CD4-positive, alpha-beta T cell (primary cell): ENCODE measurements at regions not wholly inside any gene's neighbourhood (a gene's known extent, or its start where the extent isn't known, plus 50 kb on each side); places are given as distances from the start of the nearest gene placed in this dataset.

Source experiments
- ATAC-seq: fragments of 200-7000 bp; cut with Tn5 transposase; one replicate; pipeline ENCODE4 v1.10.0; 2022; ENCODE audit warnings: mild to moderate bottlenecking; ENCODE audit not compliant: poor library complexity
- CTCF ChIA-PET: fragments of 350-600 bp; sonication (Branson Sonifier 250); formaldehyde crosslinking; loops from one replicate; lab custom pipeline; 2021; ENCODE audit warnings: antibody characterized with exemption, inconsistent platforms; lab: Charles Lee
- POLR2A ChIA-PET: fragments of 350-600 bp; sonication (Branson Sonifier 250); formaldehyde crosslinking; loops from one replicate; lab custom pipeline; 2021; ENCODE audit warnings: antibody characterized with exemption, inconsistent platforms; lab: Charles Lee
- DNase-seq, 14 experiments: peaks; one replicate each; pipeline ENCODE4 v3.0.0-alpha.2; 2013 to 2020; ENCODE audit warnings: mixed read lengths in 2 of 14
- H3K27ac ChIP-seq, 2 donors: one replicate each; pipeline versions ENCODE4 v1.5.1 to v1.7.0; 2013; ENCODE audit warnings: low read length in 2 of 2, low read depth in 1 of 2, mild to moderate bottlenecking in 1 of 2
- H3K27me3 ChIP-seq, 2 experiments: 1 replicate in 1 of 2; 2 replicates in 1 of 2; pipeline versions ENCODE4 v1.6.1 to v1.7.0; 2013; ENCODE audit warnings: low read length in 2 of 2, control low read depth in 1 of 2, mild to moderate bottlenecking in 1 of 2, moderate library complexity in 1 of 2; ENCODE audit not compliant: insufficient read depth in 2 of 2, control insufficient read depth in 1 of 2
- H3K36me3 ChIP-seq: one replicate; pipeline ENCODE4 v1.6.1; 2013; ENCODE audit warnings: low read length, control low read depth; ENCODE audit not compliant: insufficient read depth
- H3K4me1 ChIP-seq: one replicate; pipeline ENCODE4 v1.6.1; 2013; ENCODE audit warnings: low read length, control low read depth; ENCODE audit not compliant: insufficient read depth
- H3K4me3 ChIP-seq: one replicate; pipeline ENCODE4 v1.5.1; 2013; ENCODE audit warnings: mild to moderate bottlenecking, low read length, moderate library complexity
- H3K9me3 ChIP-seq, 2 experiments: 1 replicate in 1 of 2; 2 replicates in 1 of 2; pipeline versions ENCODE4 v1.6.1 to v1.7.0; 2013; ENCODE audit warnings: low read length in 2 of 2, mild to moderate bottlenecking in 2 of 2, control low read depth in 1 of 2, moderate library complexity in 1 of 2; ENCODE audit not compliant: control insufficient read depth in 1 of 2, insufficient read depth in 1 of 2
- H3K27ac Mint-ChIP-seq: one replicate; pipeline ENCODE4 v1.8.0; 2020; ENCODE audit warnings: mixed read lengths
- H3K27me3 Mint-ChIP-seq: one replicate; pipeline ENCODE4 v1.8.0; 2021; ENCODE audit warnings: mixed read lengths
- H3K36me3 Mint-ChIP-seq: one replicate; pipeline ENCODE4 v1.8.0; 2021; ENCODE audit warnings: low read depth, mixed read lengths
- H3K4me1 Mint-ChIP-seq: one replicate; pipeline ENCODE4 v1.8.0; 2021; ENCODE audit warnings: low read depth, mixed read lengths
- H3K4me3 Mint-ChIP-seq: one replicate; pipeline ENCODE4 v1.8.0; 2020; ENCODE audit warnings: mild to moderate bottlenecking, mixed read lengths
- H3K9me3 Mint-ChIP-seq: one replicate; pipeline ENCODE4 v1.8.0; 2020; ENCODE audit warnings: mixed read lengths
- CTCF ChIP-seq: fragments of 200-600 bp; IDR thresholded peaks from one replicate; pipeline ENCODE4 v1.8.0; 2022; ENCODE audit warnings: antibody characterized with exemption, mild to moderate bottlenecking
- intact Hi-C, 2 experiments: fragments of 100-400 bp; cut with DNase I in 1 of 2; cut with micrococcal nuclease in 1 of 2; formaldehyde crosslinking; loops; one replicate each; pipeline versions ENCODE4 v1.15.1 to v1.9.0; 2023 to 2025; cut with DNase I, micrococcal nuclease

GRCh38 chr15:81744364-81744763 lies 301.5 kb downstream of the MEX3B start:
- Mint-ChIP-seq H3K4me1 (no peaks in the 10 kb centered on the region), H3K9me3 (no peaks in the 10 kb centered on the region), H3K27ac (no peak overlapping the region), H3K4me3 (no peak overlapping the region), H3K27me3 (no peaks in the 10 kb centered on the region), H3K36me3 (no peaks in the 10 kb centered on the region)
- intact Hi-C loops = no loop called here
- CTCF ChIA-PET = no interaction called here
- DNase-seq (no peak), ATAC-seq (no peak)
- POLR2A ChIA-PET = no interaction called here
- Histone ChIP-seq H3K4me1 (no peaks in the 10 kb centered on the region), H3K9me3 (no peaks in the 10 kb centered on the region), H3K27ac (no peak overlapping the region), H3K27me3 (no peaks in the 10 kb centered on the region), H3K4me3 (no peak overlapping the region), H3K36me3 (no peaks in the 10 kb centered on the region)
- no peak for TF ChIP-seq CTCF

GRCh38 chr15:81740416-81740815 lies 305.4 kb downstream of the MEX3B start:
- H3K4me1 Mint-ChIP-seq = no peaks in the 10 kb centered on the region
- H3K4me3 ChIP-seq = no peak overlapping the region
- H3K4me3 Mint-ChIP-seq = no peak overlapping the region
- ChIA-PET CTCF (no interaction called here), POLR2A (no interaction called here)
- H3K36me3 Mint-ChIP-seq = no peaks in the 10 kb centered on the region
- H3K27ac Mint-ChIP-seq = no peak overlapping the region
- H3K4me1 ChIP-seq = no peaks in the 10 kb centered on the region
- no peaks in the 10 kb centered on the region for H3K27me3 ChIP-seq
- H3K9me3 Mint-ChIP-seq = peaks cover 2% of the 10 kb centered on the region
- intact Hi-C loops = no loop called here
- TF ChIP-seq CTCF = no peak
- no peaks in the 10 kb centered on the region for H3K27me3 Mint-ChIP-seq
- DNase-seq = no peak
- no peak overlapping the region for H3K27ac ChIP-seq
- H3K9me3 ChIP-seq = no peaks in the 10 kb centered on the region
- H3K36me3 ChIP-seq = no peaks in the 10 kb centered on the region
- no peak for ATAC-seq

- ChIA-PET CTCF (no interaction called here), POLR2A (no interaction called here)
- H3K4me3 ChIP-seq = no peak overlapping the region
- no peak overlapping the region for H3K4me3 Mint-ChIP-seq
- no peak for TF ChIP-seq CTCF
- no peaks in the 10 kb centered on the region for H3K27me3 ChIP-seq
- H3K9me3 Mint-ChIP-seq = no peaks in the 10 kb centered on the region
- no peaks in the 10 kb centered on the region for H3K9me3 ChIP-seq
- DNase-seq = no peak
- no peaks in the 10 kb centered on the region for H3K36me3 ChIP-seq
- no peaks in the 10 kb centered on the region for H3K36me3 Mint-ChIP-seq
- H3K4me1 ChIP-seq = no peaks in the 10 kb centered on the region
- H3K4me1 Mint-ChIP-seq = no peaks in the 10 kb centered on the region
- intact Hi-C loops = no loop called here
- no peak for ATAC-seq
- H3K27ac ChIP-seq = no peak overlapping the region
- H3K27ac Mint-ChIP-seq = no peak overlapping the region
- peaks cover 6% of the 10 kb centered on the region for H3K27me3 Mint-ChIP-seq
Measured at GRCh38 chr15:81729340-81729739, 316.5 kb downstream of the MEX3B start.
